ENCODE measurements at regions not wholly inside any gene's neighbourhood (a gene's known extent, or its start where the extent isn't known, plus 50 kb on each side); places are given as distances from the start of the nearest gene placed in this dataset.

DNA sequence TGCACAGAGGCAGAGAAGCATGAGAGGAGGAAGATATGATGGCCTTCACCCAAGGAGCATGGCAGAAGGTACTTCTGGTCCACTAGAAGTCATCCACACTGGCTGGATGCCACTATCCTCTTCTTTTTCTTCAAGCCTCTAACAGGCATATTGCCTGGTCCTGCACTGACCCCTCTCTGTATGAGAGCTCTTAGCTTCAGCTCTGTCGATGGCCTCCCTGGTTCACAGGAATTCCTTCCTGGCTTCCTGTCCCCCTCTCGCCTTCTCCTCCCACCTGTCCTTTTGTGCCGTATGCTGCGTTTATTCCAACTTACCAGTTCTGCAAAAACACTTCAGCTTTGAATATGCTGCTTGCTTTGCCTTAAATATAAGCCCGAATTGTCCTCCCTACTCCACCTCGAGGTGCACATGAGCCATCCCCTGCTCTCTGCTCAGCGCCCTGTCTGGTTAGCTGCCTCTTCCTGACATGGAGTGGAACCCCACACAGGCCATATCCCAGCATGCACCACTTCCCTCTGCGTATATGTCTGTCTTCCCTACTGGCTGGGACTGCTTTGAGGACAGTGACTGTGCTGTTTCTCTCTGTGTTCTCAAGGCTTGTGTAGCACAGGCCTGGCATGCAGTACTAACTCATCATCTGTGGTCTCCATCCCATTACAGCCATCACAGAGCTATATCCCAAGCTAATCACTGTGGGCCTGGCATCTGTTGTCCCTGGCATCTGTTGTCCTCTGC, 474.9 kb downstream of the EIPR1 start:
- no peaks in the 10 kb centered on the region for H3K27me3 ChIP-seq
- intact Hi-C loops (cut with DNase I) = no loop called here
- H3K4me3 ChIP-seq = no peak overlapping the region
- no peak for DNase-seq
- TF ChIP-seq EP300 (IDR thresholded peaks at IDR 0.05) (no peak), CTCF (IDR thresholded peaks at IDR 0.05) (no peak), POLR2A (IDR thresholded peaks at IDR 0.05) (no peak)
- H3K27ac ChIP-seq = no peak overlapping the region
- WGBS, 3 donors = 57 to 66% (median 65%) methylated on average over 8 of the region's 8 CpGs
- H3K9me3 ChIP-seq = no peaks in the 10 kb centered on the region
- no peaks in the 10 kb centered on the region for H3K36me3 ChIP-seq
- H3K4me1 ChIP-seq (ENCODE audit: insufficient read depth) = no peaks in the 10 kb centered on the region

- TF ChIP-seq EP300 (IDR thresholded peaks at IDR 0.05) = no peak
- no peak for TF ChIP-seq CTCF (IDR thresholded peaks at IDR 0.05)
- TF ChIP-seq POLR2A (IDR thresholded peaks at IDR 0.05) = no peak
- WGBS, 3 donors = 36 to 48% (median 39%) methylated on average over 13 of the region's 13 CpGs
These were observed 476.0 kb downstream of the EIPR1 start for GRCh38 chr2:2901384-2902345.

DNA sequence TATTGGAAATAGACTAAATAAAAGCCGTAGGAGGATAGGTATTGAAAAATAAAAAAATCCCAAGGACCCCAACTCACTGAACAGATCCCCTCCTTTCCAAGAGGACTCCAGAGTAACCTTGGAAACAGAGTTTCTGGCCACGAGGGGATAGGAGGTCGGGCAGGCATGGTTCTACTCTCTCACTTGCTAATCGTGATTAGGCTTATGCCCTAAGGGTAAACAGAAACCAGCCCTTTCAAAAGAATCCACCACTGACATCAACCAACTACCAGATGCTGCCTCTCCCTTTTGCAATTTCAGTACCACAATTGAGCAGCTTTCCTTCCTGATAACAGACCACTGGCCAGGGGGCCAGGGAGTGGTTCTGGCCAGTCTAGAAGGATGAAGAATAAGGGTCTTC, 477.8 kb downstream of the EIPR1 start:
- Histone ChIP-seq H3K27me3 (no peaks in the 10 kb centered on the region), H3K4me3 (no peak overlapping the region), H3K9me3 (no peaks in the 10 kb centered on the region), H3K4me1 (ENCODE audit: insufficient read depth) (no peaks in the 10 kb centered on the region), H3K36me3 (no peaks in the 10 kb centered on the region), H3K27ac (no peak overlapping the region)
- 11 to 24% (median 12%) methylated on average over 4 of the region's 4 CpGs for WGBS, 3 donors
- no peak for DNase-seq
- intact Hi-C loops (cut with DNase I) = loop anchor here in 1 of 4 donors (5.0 kb wide), 1 partner anchor 1237 kb away; no protein-coding TSS in a partner anchor
- TF ChIP-seq EP300 (IDR thresholded peaks at IDR 0.05) = no peak
- TF ChIP-seq CTCF (IDR thresholded peaks at IDR 0.05) = no peak
- TF ChIP-seq POLR2A (IDR thresholded peaks at IDR 0.05) = no peak

More at GRCh38 chr2:2901384-2902345, 476.0 kb downstream of the EIPR1 start:
- H3K36me3 ChIP-seq = no peaks in the 10 kb centered on the region
- no peaks in the 10 kb centered on the region for H3K27me3 ChIP-seq
- no peaks in the 10 kb centered on the region for H3K4me1 ChIP-seq (ENCODE audit: insufficient read depth)
- H3K27ac ChIP-seq = no peak overlapping the region
- no peak overlapping the region for H3K4me3 ChIP-seq
- no peaks in the 10 kb centered on the region for H3K9me3 ChIP-seq
- intact Hi-C loops (cut with DNase I) = no loop called here
- DNase-seq = no peak

- Histone ChIP-seq H3K4me3 (no peak overlapping the region), H3K9me3 (no peaks in the 10 kb centered on the region), H3K27ac (no peak overlapping the region), H3K36me3 (no peaks in the 10 kb centered on the region), H3K27me3 (no peaks in the 10 kb centered on the region), H3K4me1 (ENCODE audit: insufficient read depth) (no peaks in the 10 kb centered on the region)
- no peak for DNase-seq
- 73 to 87% (median 74%) methylated on average over 2 of the region's 2 CpGs for WGBS, 3 donors
- TF ChIP-seq EP300 (IDR thresholded peaks at IDR 0.05) (no peak), POLR2A (IDR thresholded peaks at IDR 0.05) (no peak), CTCF (IDR thresholded peaks at IDR 0.05) (no peak)
- intact Hi-C loops (cut with DNase I) = loop anchor here in 1 of 4 donors (5.0 kb wide), 1 partner anchor 1239 kb away; no protein-coding TSS in a partner anchor
These were observed 478.9 kb downstream of the EIPR1 start for GRCh38 chr2:2898744-2899143.
